NB4 (cell line): ENCODE measurements at regions not wholly inside any gene's neighbourhood (a gene's known extent, or its start where the extent isn't known, plus 50 kb on each side); places are given as distances from the start of the nearest gene placed in this dataset.

Experiments used
- DNase-seq: peaks from one replicate; pipeline ENCODE4 v3.0.0; 2010; ENCODE audit warnings: low read depth
- H3K4me3 ChIP-seq: one replicate; pipeline ENCODE4 v1.5.1; 2011; ENCODE audit warnings: mild to moderate bottlenecking, low read depth, low read length, moderate library complexity
- CTCF ChIP-seq: IDR thresholded peaks from one replicate; pipeline ENCODE4 v1.5.1; 2012; ENCODE audit warnings: low read depth, low read length
- MAX ChIP-seq: IDR thresholded peaks from 2 replicates; pipeline ENCODE4 v1.6.1; 2011; ENCODE audit warnings: low read depth, low read length
- MYC ChIP-seq: IDR thresholded peaks from 2 replicates; pipeline ENCODE4 v1.6.1; 2011; ENCODE audit warnings: low read depth, low read length
- POLR2A ChIP-seq: IDR thresholded peaks from 2 replicates; pipeline ENCODE4 v1.6.1; 2011; ENCODE audit warnings: mild to moderate bottlenecking; ENCODE audit not compliant: insufficient read length; ENCODE audit errors: extremely low read depth

- H3K4me3 ChIP-seq = no peak overlapping the region
- TF ChIP-seq CTCF (no peak), MAX (no peak), MYC (no peak), POLR2A (no peak)
- DNase-seq = no peak
These were observed 341.8 kb downstream of the NPHP4 start for GRCh38 chr1:5650283-5651026.

- no peak for TF ChIP-seq MYC
- TF ChIP-seq MAX = no peak
- no peak for TF ChIP-seq POLR2A
- TF ChIP-seq CTCF = no peak
- no peak for DNase-seq
- H3K4me3 ChIP-seq = no peak overlapping the region
These were observed 342.4 kb downstream of the NPHP4 start for GRCh38 chr1:5649795-5650194.

- DNase-seq = no peak
- no peak for TF ChIP-seq CTCF
- no peak for TF ChIP-seq POLR2A
- no peak for TF ChIP-seq MAX
- no peak for TF ChIP-seq MYC
- no peak overlapping the region for H3K4me3 ChIP-seq
These were observed 343.1 kb downstream of the NPHP4 start for GRCh38 chr1:5649166-5649551.

GRCh38 chr1:5648410-5649165 is 343.6 kb downstream of the NPHP4 start:
- TF ChIP-seq MYC = no peak
- TF ChIP-seq POLR2A = no peak
- TF ChIP-seq MAX = no peak
- no peak for TF ChIP-seq CTCF
- H3K4me3 ChIP-seq = no peak overlapping the region
- peak; percentile 38 for DNase-seq

- no peak for DNase-seq
- TF ChIP-seq MAX (no peak), CTCF (no peak), MYC (no peak), POLR2A (no peak)
- H3K4me3 ChIP-seq = no peak overlapping the region
These were observed 345.0 kb downstream of the NPHP4 start for GRCh38 chr1:5647234-5647633.
